Right lobe of liver (tissue), 4 donors: ENCODE measurements at regions not wholly inside any gene's neighbourhood (a gene's known extent, or its start where the extent isn't known, plus 50 kb on each side); places are given as distances from the start of the nearest gene placed in this dataset.

ENCODE experiments used
- CTCF ChIP-seq, 4 donors: fragments of 200-600 bp in 3 of 4; fragments of 450-650 bp in 1 of 4; IDR thresholded peaks; one replicate each; pipeline versions ENCODE4 v1.5.1 to v1.8.0; 2016 to 2022; ENCODE audit warnings: antibody characterized with exemption in 4 of 4, mild to moderate bottlenecking in 2 of 4
- POLR2A ChIP-seq: fragments of 450-650 bp; IDR thresholded peaks from one replicate; pipeline ENCODE4 v1.6.1; 2017; ENCODE audit warnings: antibody characterized with exemption, mild to moderate bottlenecking
- donor health status: DM: no; HTN: no; CAD: no.
- donor health status: DM: no; HTN: no; CAD: no.
- donor health status: DM: no; HTN: yes; CAD: no.

- TF ChIP-seq CTCF (IDR thresholded peaks at IDR 0.05) (no peak), POLR2A (no peak)
These were observed 299.0 kb downstream of the FBXO15 start for GRCh38 chr18:73848656-73849055.
